ENCODE measurements at regions not wholly inside any gene's neighbourhood (a gene's known extent, or its start where the extent isn't known, plus 50 kb on each side); places are given as distances from the start of the nearest gene placed in this dataset.
"Not testable (repeated sequence)": the region's sequence is repeated elsewhere in the genome, so short reads cannot be mapped to it uniquely, and the experiment has no call there.

DNA sequence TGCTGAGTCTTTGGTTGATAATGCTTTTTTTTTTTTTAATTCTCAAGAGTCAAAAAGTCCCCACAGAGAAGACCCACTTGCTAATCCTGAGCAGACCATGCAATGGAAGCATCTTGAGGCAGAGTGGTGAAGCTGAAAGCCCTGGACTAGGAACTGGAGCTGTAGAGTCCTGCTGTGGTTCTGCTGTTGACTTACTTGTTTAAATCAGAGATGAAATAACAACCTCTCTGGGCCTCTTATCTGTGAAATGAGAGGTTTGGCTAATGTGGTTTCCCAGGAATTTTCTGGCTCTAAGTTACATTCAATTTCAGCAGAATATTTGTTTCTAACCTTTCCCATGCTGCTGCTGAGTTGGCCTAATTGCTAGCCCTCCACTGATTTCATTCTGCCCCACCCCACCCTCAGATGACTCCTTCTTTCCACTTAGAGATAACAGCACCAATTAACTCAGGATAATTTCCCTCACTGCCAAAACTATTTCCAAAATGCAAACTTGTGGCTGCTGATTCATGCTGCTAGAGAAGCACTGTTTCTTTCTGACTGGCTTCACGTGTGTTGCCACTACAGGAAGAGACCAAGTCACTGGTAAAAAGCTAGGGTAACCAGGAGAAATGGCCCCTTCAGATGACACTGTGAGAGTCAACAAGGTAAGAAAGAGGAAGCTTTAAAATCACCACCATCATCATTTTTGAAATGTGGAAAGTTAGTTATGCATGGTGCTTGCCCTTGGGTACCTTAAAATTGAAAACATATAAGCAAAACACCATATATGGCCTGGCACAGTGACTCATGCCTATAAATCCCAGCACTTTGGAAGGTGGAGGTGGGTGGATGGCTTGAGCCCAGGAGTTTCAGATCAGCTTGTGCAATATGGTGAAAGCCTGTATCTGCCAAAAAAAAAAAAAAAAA is 326.4 kb downstream of the DCHS2 start:
- DNase-seq (peak; percentile 34), ATAC-seq (peak; percentile 90)

DNA sequence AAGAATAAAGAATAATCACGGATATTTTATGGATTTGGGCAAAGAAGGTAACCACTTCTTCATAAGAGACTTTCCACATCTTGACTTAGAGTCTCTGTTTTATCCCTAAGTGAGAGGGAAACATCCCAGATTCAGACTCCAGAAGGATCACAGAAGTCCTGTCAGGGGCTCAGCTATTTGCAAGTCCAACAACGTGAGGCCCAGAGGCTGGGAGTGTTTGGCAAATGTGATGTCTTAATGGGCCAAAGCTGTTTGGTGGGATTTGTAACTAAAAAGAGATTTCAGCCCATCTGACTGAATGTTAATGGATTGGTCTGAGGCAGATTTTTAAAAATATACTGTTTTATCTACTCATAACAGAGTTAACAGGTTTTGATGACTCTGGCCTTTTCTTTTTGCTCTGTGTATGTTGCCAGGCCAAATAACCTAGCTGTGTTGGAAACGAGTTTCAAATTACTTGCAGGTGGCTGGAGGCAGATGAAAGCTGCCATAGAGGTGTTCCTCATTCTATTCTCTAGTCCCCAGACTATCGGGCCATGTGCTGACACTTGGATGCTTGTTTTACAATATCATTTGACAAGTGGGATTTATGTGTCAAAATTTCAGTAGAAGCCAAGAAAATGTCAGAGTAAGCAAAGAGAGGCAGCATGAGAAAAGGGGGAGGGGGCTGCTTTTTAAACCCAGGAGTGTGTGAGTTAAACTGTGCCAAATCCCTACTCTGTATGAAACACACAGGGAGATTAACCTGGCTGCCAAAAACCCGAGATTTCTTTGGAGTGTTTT is 330.9 kb downstream of the DCHS2 start:
- ATAC-seq (no peak), DNase-seq (no peak)

DNA sequence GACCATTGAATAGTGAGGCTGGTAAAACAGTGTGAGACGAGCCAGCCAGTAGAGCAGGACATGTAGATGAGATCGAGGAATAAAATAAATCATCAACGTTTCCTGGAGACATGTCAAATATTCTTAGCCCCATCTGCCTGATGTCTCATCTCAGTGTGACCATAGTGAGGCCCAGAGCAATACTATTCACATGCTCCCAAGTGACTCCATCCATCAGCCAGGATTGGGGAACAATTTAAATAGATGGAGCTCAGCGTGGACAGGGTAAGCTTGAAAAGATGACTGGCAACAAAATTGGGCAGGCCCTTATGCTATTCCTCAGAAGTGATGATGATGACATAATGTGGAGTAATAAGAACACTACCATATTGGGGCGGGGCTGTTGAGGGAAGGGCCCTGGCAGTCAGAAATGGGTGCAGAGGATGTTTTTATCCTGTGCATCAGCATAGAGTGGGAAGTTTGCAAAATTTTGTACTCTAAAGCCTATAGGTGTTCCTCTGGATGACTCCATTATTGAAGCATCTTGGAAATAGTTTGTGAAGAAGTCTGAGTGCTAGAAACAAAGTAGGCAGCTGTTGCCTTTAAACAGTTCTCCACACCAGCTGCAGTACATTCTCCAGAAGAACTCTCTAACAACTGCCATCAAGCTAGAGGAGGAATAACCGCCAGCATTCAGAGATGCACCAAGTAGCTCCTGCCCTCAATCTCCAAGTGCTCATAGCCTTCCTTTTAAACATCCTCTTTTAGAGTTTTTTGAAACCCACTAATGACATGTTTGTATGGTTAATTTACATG is 333.0 kb downstream of the DCHS2 start:
- no peak for DNase-seq
- ATAC-seq: no peak

DNA sequence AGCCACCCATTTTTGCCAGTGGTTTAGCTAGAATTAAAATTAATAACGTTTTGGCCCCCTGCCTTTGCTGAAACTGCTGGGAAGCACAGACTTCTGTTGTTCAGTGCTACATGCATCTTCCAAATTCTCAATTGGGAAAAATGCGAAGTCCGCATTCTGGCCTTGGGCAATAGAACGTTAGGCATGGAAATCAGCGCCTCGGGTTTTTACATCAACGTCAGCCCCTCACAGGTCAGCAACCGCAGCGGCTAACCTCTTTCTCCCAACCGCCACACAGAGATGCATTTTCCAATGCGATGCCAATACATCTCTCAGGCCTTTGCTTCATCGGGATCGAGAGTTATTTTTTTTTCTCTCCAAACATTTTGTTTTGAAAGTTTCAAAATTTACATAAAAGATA is 339.1 kb downstream of the DCHS2 start:
- ATAC-seq (no peak), DNase-seq (no peak)

DNA sequence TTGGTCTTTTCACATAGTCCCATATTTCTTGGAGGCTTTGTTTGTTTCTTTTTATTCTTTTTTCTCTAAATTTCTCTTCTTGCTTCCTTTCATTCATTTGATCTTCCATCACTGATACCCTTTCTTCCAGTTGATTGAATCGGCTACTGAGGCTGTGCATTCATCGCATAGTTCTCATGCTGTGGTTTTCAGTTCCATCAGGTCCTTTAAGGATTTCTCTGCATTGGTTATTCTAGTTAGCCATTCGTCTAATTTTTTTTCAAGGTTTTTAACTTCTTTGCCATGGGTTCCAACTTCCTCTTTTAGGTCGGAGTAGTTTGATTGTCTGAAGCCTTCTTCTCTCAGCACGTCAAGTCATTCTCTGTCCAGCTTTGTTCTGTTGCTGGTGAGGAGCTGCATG is 342.4 kb downstream of the DCHS2 start:
- DNase-seq, ATAC-seq: not testable (repeated sequence)

DNA sequence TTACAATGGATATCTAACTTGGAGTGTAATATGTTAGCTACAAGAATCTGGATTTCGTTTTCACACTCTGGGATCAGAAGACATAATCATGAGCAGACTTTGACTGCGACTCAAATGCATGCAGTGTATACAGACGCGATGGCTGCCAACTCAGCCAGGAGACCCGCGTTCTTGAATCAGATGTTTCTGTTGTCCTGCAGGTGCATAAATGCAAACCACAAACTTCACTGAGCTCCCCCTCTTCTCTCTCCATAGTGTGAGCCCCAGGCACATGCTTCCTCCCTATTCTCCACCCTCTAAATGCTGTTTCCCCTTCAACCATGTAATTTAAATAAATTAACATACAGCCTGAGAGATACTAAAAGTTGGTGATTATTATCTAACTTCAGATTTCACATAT is 347.9 kb downstream of the DCHS2 start:
- DNase-seq (no peak), ATAC-seq (no peak)

GRCh38 chr4:154142664-154143063 is 348.9 kb downstream of the DCHS2 start:
- ATAC-seq (no peak), DNase-seq (no peak)

GRCh38 chr4:154140869-154141268 is 350.7 kb downstream of the DCHS2 start:
- DNase-seq: no peak
- ATAC-seq: no peak

DNA sequence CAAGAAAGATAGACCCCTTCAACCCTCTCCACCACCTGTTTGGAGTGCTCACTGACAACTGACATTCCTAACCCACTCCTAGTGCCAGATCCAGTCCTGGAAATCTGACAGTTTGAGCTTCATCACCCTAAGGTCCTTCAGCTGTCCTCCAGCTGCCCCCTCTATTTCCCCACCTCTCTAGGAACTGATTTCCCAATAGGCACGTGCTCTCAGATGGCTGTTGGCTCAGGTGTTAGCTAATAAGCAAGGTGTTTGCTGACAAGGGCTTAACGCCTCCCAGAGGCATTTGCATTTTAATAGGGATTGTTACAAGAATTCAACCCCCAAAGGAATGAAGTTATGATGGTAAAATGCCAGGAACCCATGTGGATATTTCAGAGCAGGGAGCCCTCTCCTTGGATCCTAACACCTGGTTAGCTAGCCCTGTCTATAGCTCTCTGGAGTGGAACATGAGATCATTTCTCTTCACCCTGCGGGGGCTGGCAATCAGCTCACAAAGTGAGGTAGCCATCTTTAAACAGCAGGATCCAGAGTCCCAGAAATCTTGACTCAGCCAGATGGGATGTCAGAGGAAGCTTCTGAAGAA is 348.5 kb upstream of the SFRP2 start:
- DNase-seq (no peak), ATAC-seq (no peak)

DNA sequence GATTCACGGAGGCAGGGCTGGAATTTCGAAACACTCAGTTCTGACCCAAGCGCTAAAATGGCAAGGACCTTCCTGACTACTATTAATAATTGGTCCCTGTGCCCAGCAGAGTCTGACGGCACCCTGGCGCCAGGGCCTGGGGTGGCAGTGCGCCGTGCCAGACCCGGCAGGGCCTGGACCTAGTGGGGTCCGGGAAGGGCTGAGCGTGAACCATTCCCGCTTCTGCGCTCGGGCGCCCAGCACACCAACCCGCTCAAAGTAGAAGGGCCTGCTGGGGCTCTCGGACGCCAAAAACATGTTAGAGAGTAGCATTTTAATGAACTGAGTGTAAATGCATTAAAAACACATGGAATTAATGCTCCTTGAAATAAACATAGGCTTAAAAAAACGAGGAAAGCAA is 346.7 kb upstream of the SFRP2 start:
- ATAC-seq (no peak), DNase-seq (no peak)

- ATAC-seq (no peak), DNase-seq (no peak)
Observed at GRCh38 chr4:154132406-154132805, 343.5 kb upstream of the SFRP2 start.

GRCh38 chr4:154126276-154126675 is 337.4 kb upstream of the SFRP2 start:
- no peak for ATAC-seq
- no peak for DNase-seq

- DNase-seq (no peak), ATAC-seq (no peak)
Observed at GRCh38 chr4:154125340-154125739, 336.5 kb upstream of the SFRP2 start.

GRCh38 chr4:154124539-154125255 is 335.8 kb upstream of the SFRP2 start:
- no peak for DNase-seq

GRCh38 chr4:154123897-154124296 is 335.0 kb upstream of the SFRP2 start:
- DNase-seq (no peak), ATAC-seq (no peak)

More at GRCh38 chr4:154124539-154125255, 335.8 kb upstream of the SFRP2 start:
- ATAC-seq: peak; percentile 76

- no peak for ATAC-seq
- no peak for DNase-seq
Observed at GRCh38 chr4:154120690-154121345, 331.9 kb upstream of the SFRP2 start.

GRCh38 chr4:154120006-154120676 is 331.3 kb upstream of the SFRP2 start:
- no peak for DNase-seq
- ATAC-seq: no peak

DNA sequence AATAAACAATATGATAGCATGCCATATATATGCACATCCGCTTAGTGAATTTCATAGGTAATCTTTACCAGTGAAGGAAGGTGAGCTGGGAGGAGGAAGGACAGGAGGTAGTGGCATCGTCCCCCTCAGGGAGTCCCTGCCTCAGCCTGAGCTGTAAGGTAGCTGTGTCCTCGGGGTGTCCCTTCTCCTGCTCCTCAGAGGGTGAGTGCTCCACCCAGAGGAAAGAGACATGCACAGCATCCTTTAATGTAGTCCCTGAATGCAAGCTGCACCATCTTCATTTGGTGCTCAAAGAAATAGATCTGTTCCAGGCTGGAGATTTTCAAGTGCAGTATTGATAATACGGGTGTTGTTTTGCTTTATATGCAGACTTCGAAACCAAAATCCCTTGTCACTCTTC is 330.4 kb upstream of the SFRP2 start:
- ATAC-seq (peak; percentile 55), DNase-seq (no peak)

DNA sequence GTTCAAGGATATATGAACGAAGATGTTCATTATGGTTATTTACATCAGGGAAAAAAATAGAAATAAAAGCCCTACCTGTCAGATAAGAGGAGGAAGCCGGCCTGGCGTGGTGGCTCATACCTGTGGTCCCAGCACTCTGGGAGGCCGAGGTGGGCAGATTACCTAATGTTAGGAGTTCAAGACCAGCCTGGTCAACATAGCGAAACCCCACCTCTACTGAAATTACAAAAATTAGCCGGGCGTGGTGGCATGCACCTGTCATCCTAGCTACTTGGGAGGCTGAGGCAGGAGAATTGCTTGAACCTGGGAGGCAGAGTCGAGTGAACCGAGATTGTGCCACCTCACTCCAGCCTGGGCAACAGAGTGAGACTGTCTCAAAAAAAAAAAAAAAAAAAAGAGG is 328.8 kb upstream of the SFRP2 start:
- not testable (repeated sequence) for DNase-seq, ATAC-seq

GRCh38 chr4:154107337-154107736 is 318.5 kb upstream of the SFRP2 start:
- ATAC-seq: no peak
- DNase-seq: no peak

Data from stimulated activated naive CD8-positive, alpha-beta T cell treated with anti-CD3 and anti-CD28 coated beads, Interleukin-15, Interleukin-2, amounts not matched to agents 100 U/mL and 50 U/mL, for 24 hours (primary cell).